Transverse colon (tissue), 4 donors: ENCODE measurements at regions not wholly inside any gene's neighbourhood (a gene's known extent, or its start where the extent isn't known, plus 50 kb on each side); places are given as distances from the start of the nearest gene placed in this dataset.

ENCODE experiments used
- DNase-seq: peaks from one replicate; pipeline ENCODE4 v3.0.0-alpha.2; 2019
- H3K27ac ChIP-seq, 4 donors: fragments of 200-600 bp; sonication (generic); 2 replicates each; pipeline ENCODE4 v1.5.1; 2016 to 2018; ENCODE audit warnings: inconsistent platforms in 4 of 4
- H3K27me3 ChIP-seq: fragments of 200-600 bp; sonication (generic); 2 replicates; pipeline ENCODE4 v1.5.1; 2017; ENCODE audit warnings: inconsistent platforms
- H3K36me3 ChIP-seq, 4 donors: fragments of 200-600 bp; sonication (generic); 2 replicates each; pipeline ENCODE4 v1.5.1; 2017 to 2019; ENCODE audit warnings: inconsistent platforms in 4 of 4
- H3K4me1 ChIP-seq, 4 donors: fragments of 200-600 bp; sonication (generic); 2 replicates each; pipeline ENCODE4 v1.5.1; 2017 to 2020; ENCODE audit warnings: inconsistent platforms in 4 of 4
- H3K4me3 ChIP-seq, 4 donors: fragments of 200-600 bp; sonication (generic); 1 replicate in 1 of 4; 2 replicates in 3 of 4; pipeline versions ENCODE4 v1.5.1 to v1.6.1; 2017 to 2019; ENCODE audit warnings: inconsistent platforms in 4 of 4
- H3K9me3 ChIP-seq, 2 donors: fragments of 200-600 bp; sonication (generic); 2 replicates each; pipeline ENCODE4 v1.5.1; 2017 to 2019; ENCODE audit warnings: inconsistent platforms in 2 of 2
- CTCF ChIP-seq, 5 experiments: fragments of 200-600 bp in 3 of 5; fragments of 450-650 bp in 2 of 5; sonication (generic) in 3 of 5; IDR thresholded peaks; 1 replicate in 2 of 5; 2 replicates in 3 of 5; pipeline ENCODE4 v1.5.1; 2016 to 2017; ENCODE audit warnings: antibody characterized with exemption in 5 of 5, inconsistent platforms in 3 of 5, mild to moderate bottlenecking in 2 of 5, moderate library complexity in 1 of 5
- EP300 ChIP-seq: sonication (generic); formaldehyde crosslinking; IDR thresholded peaks from one replicate; pipeline ENCODE4 v1.6.1; 2017; ENCODE audit warnings: antibody characterized with exemption, low read depth
- POLR2A ChIP-seq: fragments of 450-650 bp; IDR thresholded peaks from one replicate; pipeline ENCODE4 v1.6.1; 2016; ENCODE audit warnings: antibody characterized with exemption, mild to moderate bottlenecking, moderate library complexity
- POLR2AphosphoS5 ChIP-seq, 3 donors: sonication (generic); formaldehyde crosslinking; IDR thresholded peaks; one replicate each; pipeline ENCODE4 v1.6.1; 2016; ENCODE audit warnings: antibody characterized with exemption in 3 of 3
- WGBS, 2 donors: methylation state at CpG; one replicate each; pipeline ENCODE4 v1.1.5; 2018; ENCODE audit warnings: low coverage in 1 of 2; 5-methylcytosine and 5-hydroxymethylcytosine counted together
- in situ Hi-C, 4 donors: fragments of 200-750 bp; cut with MboI; loops; one replicate each; pipeline versions ENCODE4 v1.15.0 to v1.15.1; 2017; ENCODE audit warnings: low sequenced_read_pairs in 3 of 4, low pct_ligation_motif_present in 1 of 4, low pct_unique_long_range_greater_than_20kb in 1 of 4
- intact Hi-C: fragments of 100-400 bp; cut with DNase I; formaldehyde crosslinking; loops from one replicate; pipeline ENCODE4 v1.15.1; 2023; ENCODE audit warnings: low total_unique reads

- H3K27me3 ChIP-seq, result no peaks in the 10 kb centered on the region
- H3K4me3 ChIP-seq, result no peak overlapping the region
- H3K4me1 ChIP-seq, result no peaks in the 10 kb centered on the region
- WGBS, 2 donors, result 88% methylated on average over 1 of the region's 1 CpG; no CpG with 5 or more reads in 1 of the 2 donors
- TF ChIP-seq POLR2A (no peak), EP300 (no peak), CTCF (IDR thresholded peaks at IDR 0.05) (no peak), POLR2AphosphoS5 (IDR thresholded peaks at IDR 0.05) (no peak)
- intact Hi-C loops (no loop called here), in situ Hi-C loops (no loop called here)
- DNase-seq, result no peak
- no peaks in the 10 kb centered on the region for H3K36me3 ChIP-seq
- H3K9me3 ChIP-seq, result no peaks in the 10 kb centered on the region
- H3K27ac ChIP-seq, result no peak overlapping the region
These were observed 263.0 kb downstream of the ZNF516 start for GRCh38 chr18:76232010-76232409.

- no peaks in the 10 kb centered on the region for H3K4me1 ChIP-seq
- intact Hi-C loops (no loop called here), in situ Hi-C loops (no loop called here)
- no peaks in the 10 kb centered on the region for H3K27me3 ChIP-seq
- no peak for TF ChIP-seq POLR2A
- TF ChIP-seq EP300, result no peak
- TF ChIP-seq POLR2AphosphoS5 (IDR thresholded peaks at IDR 0.05), result no peak
- no peak for TF ChIP-seq CTCF (IDR thresholded peaks at IDR 0.05)
- no peak overlapping the region for H3K27ac ChIP-seq
- H3K36me3 ChIP-seq, result no peaks in the 10 kb centered on the region
- no peak for DNase-seq
- WGBS, 2 donors, result 72% methylated on average over 5 of the region's 5 CpGs; no CpG with 5 or more reads in 1 of the 2 donors
- no peaks in the 10 kb centered on the region for H3K9me3 ChIP-seq
- no peak overlapping the region for H3K4me3 ChIP-seq
These were observed 263.6 kb downstream of the ZNF516 start for GRCh38 chr18:76231402-76231801.

GRCh38 chr18:76230791-76231190 is 264.3 kb downstream of the ZNF516 start:
- H3K27me3 ChIP-seq, result no peaks in the 10 kb centered on the region
- H3K9me3 ChIP-seq, result no peaks in the 10 kb centered on the region
- in situ Hi-C loops (no loop called here), intact Hi-C loops (no loop called here)
- H3K4me3 ChIP-seq, result no peak overlapping the region
- WGBS, 2 donors, result 64% methylated on average over 6 to 11 of the region's 11 CpGs
- no peak for DNase-seq
- no peak for TF ChIP-seq POLR2A
- TF ChIP-seq EP300, result no peak
- TF ChIP-seq POLR2AphosphoS5 (IDR thresholded peaks at IDR 0.05), result no peak
- no peak for TF ChIP-seq CTCF (IDR thresholded peaks at IDR 0.05)
- H3K36me3 ChIP-seq, result no peaks in the 10 kb centered on the region
- H3K4me1 ChIP-seq, result no peaks in the 10 kb centered on the region
- no peak overlapping the region for H3K27ac ChIP-seq

GRCh38 chr18:76228716-76229115 is 266.3 kb downstream of the ZNF516 start:
- TF ChIP-seq POLR2A (no peak), CTCF (IDR thresholded peaks at IDR 0.05) (no peak), POLR2AphosphoS5 (IDR thresholded peaks at IDR 0.05) (no peak), EP300 (no peak)
- Histone ChIP-seq H3K27me3 (no peaks in the 10 kb centered on the region), H3K36me3 (no peaks in the 10 kb centered on the region), H3K9me3 (no peaks in the 10 kb centered on the region), H3K27ac (no peak overlapping the region), H3K4me3 (no peak overlapping the region), H3K4me1 (no peaks in the 10 kb centered on the region)
- in situ Hi-C loops, result no loop called here
- WGBS, 2 donors, result 69 to 70% methylated on average over 3 to 7 of the region's 7 CpGs
- DNase-seq, result no peak
- intact Hi-C loops, result no loop called here
